DND-41 (cell line): ENCODE measurements at regions not wholly inside any gene's neighbourhood (a gene's known extent, or its start where the extent isn't known, plus 50 kb on each side); places are given as distances from the start of the nearest gene placed in this dataset.

Experiments
- ATAC-seq: fragments of 200-7000 bp; cut with Tn5 transposase; 3 replicates; pipeline ENCODE4 v1.9.1; 2021; ENCODE audit warnings: low read depth; ENCODE audit not compliant: insufficient read depth
- DNase-seq: peaks from one replicate; pipeline ENCODE4 v3.0.0-alpha.2; 2020
- H2AFZ ChIP-seq: 2 replicates; pipeline ENCODE4 v1.6.0; 2012; ENCODE audit warnings: low read depth, low read length
- H3K27ac ChIP-seq: 2 replicates; pipeline ENCODE4 v1.5.1; 2012; ENCODE audit warnings: low read length, inconsistent platforms
- H3K27me3 ChIP-seq: fragments of 200-600 bp; sonication (generic); 2 replicates; pipeline ENCODE4 v1.6.0; 2012; ENCODE audit warnings: low read length, mild to moderate bottlenecking, inconsistent platforms; ENCODE audit not compliant: insufficient read depth, poor library complexity
- H3K36me3 ChIP-seq: 2 replicates; pipeline ENCODE4 v1.5.1; 2012; ENCODE audit warnings: low read length, inconsistent platforms; ENCODE audit not compliant: insufficient read depth
- H3K4me1 ChIP-seq: 2 replicates; pipeline ENCODE4 v1.5.1; 2012; ENCODE audit warnings: mild to moderate bottlenecking, low read length; ENCODE audit not compliant: insufficient read depth
- H3K4me2 ChIP-seq: 2 replicates; pipeline ENCODE4 v1.6.0; 2012; ENCODE audit warnings: mild to moderate bottlenecking, moderate library complexity, low read length, inconsistent platforms; ENCODE audit not compliant: insufficient read depth
- H3K4me3 ChIP-seq, 2 experiments: fragments of 200-600 bp in 1 of 2; shearing (Covaris generic) in 1 of 2; 2 replicates each; pipeline ENCODE4 v1.5.1; 2012 to 2016; ENCODE audit warnings: inconsistent platforms in 2 of 2, low read length in 2 of 2, mild to moderate bottlenecking in 2 of 2, low read depth in 1 of 2, moderate library complexity in 1 of 2
- H3K79me2 ChIP-seq: 2 replicates; pipeline ENCODE4 v1.6.0; 2012; ENCODE audit warnings: low read length, inconsistent platforms; ENCODE audit not compliant: insufficient read depth
- H3K9ac ChIP-seq: 2 replicates; pipeline ENCODE4 v1.6.0; 2012; ENCODE audit warnings: low read depth, mild to moderate bottlenecking, inconsistent platforms, low read length, moderate library complexity
- H3K9me3 ChIP-seq: 2 replicates; pipeline ENCODE4 v1.5.1; 2012; ENCODE audit warnings: low read length, moderate library complexity, mild to moderate bottlenecking, inconsistent platforms; ENCODE audit not compliant: insufficient read depth, severe bottlenecking
- H4K20me1 ChIP-seq: 2 replicates; pipeline ENCODE4 v1.6.0; 2012; ENCODE audit warnings: low read length; ENCODE audit not compliant: insufficient read depth
- CTCF ChIP-seq: IDR thresholded peaks from 2 replicates; pipeline ENCODE4 v1.5.1; 2012; ENCODE audit warnings: borderline replicate concordance, low read length, moderate library complexity, mild to moderate bottlenecking; ENCODE audit not compliant: poor library complexity, severe bottlenecking; ENCODE audit errors: extremely low read depth
- EZH2 ChIP-seq: IDR thresholded peaks from 3 replicates; pipeline ENCODE4 v1.6.1; 2012; ENCODE audit warnings: borderline replicate concordance, low read depth, mild to moderate bottlenecking, moderate library complexity, low read length, inconsistent platforms; ENCODE audit not compliant: severe bottlenecking

- H3K4me3 ChIP-seq = no peak overlapping the region
- no peak overlapping the region for H3K4me2 ChIP-seq
These were observed 251.8 kb downstream of the MEIS1 start for GRCh38 chr2:66686755-66687154.

GRCh38 chr2:66688951-66689350 is 254.0 kb downstream of the MEIS1 start:
- Histone ChIP-seq H3K36me3 (no peaks in the 10 kb centered on the region), H3K9ac (no peak overlapping the region), H3K27ac (no peak overlapping the region), H3K4me1 (no peaks in the 10 kb centered on the region), H3K4me2 (no peak overlapping the region), H4K20me1 (no peaks in the 10 kb centered on the region), H3K9me3 (no peaks in the 10 kb centered on the region), H2AFZ (no peak overlapping the region), H3K79me2 (no peaks in the 10 kb centered on the region), H3K27me3 (no peaks in the 10 kb centered on the region), H3K4me3 (no peak overlapping the region)
- no peak for TF ChIP-seq CTCF
- TF ChIP-seq EZH2 = no peak
- ATAC-seq (no peak), DNase-seq (no peak)

More at GRCh38 chr2:66686755-66687154, 251.8 kb downstream of the MEIS1 start:
- no peaks in the 10 kb centered on the region for H3K27me3 ChIP-seq
- H3K79me2 ChIP-seq = no peaks in the 10 kb centered on the region
- H3K9ac ChIP-seq = no peak overlapping the region
- no peak overlapping the region for H3K27ac ChIP-seq
- no peaks in the 10 kb centered on the region for H3K4me1 ChIP-seq
- no peak for DNase-seq
- H3K9me3 ChIP-seq = no peaks in the 10 kb centered on the region
- no peak for ATAC-seq
- H3K36me3 ChIP-seq = no peaks in the 10 kb centered on the region
- no peaks in the 10 kb centered on the region for H4K20me1 ChIP-seq
- H2AFZ ChIP-seq = no peak overlapping the region
- TF ChIP-seq CTCF = no peak
- TF ChIP-seq EZH2 = no peak

DNA sequence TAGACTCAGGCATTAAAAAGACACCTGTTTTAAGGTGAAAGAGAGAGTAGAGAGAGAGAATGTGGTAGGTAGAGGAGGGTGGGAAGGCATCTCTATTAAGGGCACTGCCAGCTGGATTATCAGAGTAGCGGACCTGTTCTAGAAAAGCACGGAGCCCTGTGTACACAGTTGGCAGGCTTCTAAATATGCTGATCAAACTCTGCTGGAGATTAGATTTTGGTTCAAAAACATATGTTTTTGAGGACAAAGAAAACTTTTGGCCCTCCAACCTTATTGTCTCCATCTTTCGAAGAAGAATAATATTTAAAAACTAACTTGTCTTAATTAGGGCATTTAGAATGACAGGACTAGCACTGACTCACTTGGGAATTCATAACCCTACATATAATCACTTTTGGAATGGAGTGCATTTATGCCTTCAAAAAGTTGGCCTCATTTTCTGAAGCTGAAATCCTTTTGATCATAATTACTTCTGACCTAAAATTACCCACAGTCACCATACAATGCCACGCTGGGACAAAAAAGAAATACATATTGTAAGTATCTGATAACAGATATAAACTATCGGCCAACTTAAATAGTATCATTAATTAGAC is 254.6 kb downstream of the MEIS1 start:
- H3K9ac ChIP-seq = no peak overlapping the region
- H3K9me3 ChIP-seq = no peaks in the 10 kb centered on the region
- H3K4me2 ChIP-seq = no peak overlapping the region
- H3K36me3 ChIP-seq = no peaks in the 10 kb centered on the region
- ATAC-seq = no peak
- no peaks in the 10 kb centered on the region for H4K20me1 ChIP-seq
- no peak overlapping the region for H3K4me3 ChIP-seq
- no peak for DNase-seq
- no peaks in the 10 kb centered on the region for H3K27me3 ChIP-seq
- H3K79me2 ChIP-seq = no peaks in the 10 kb centered on the region
- no peak overlapping the region for H2AFZ ChIP-seq
- H3K27ac ChIP-seq = no peak overlapping the region
- no peak for TF ChIP-seq EZH2
- no peak for TF ChIP-seq CTCF
- no peaks in the 10 kb centered on the region for H3K4me1 ChIP-seq
